T-cell (primary cell): ENCODE measurements at regions not wholly inside any gene's neighbourhood (a gene's known extent, or its start where the extent isn't known, plus 50 kb on each side); places are given as distances from the start of the nearest gene placed in this dataset.

Experiments used
- ATAC-seq, 4 experiments: fragments of 200-7000 bp in 3 of 4; fragments of 150-1000 bp in 1 of 4; cut with Tn5 transposase; replicated peaks in 1 of 4; 1 replicate in 3 of 4; 2 replicates in 1 of 4; pipeline ENCODE4 v1.10.0; 2021; ENCODE audit warnings: moderate library complexity in 3 of 4, mild to moderate bottlenecking in 2 of 4, moderate number of reproducible peaks in 1 of 4
- CTCF ChIA-PET, 2 donors: fragments of 300-600 bp; sonication (Branson Sonifier 250); formaldehyde crosslinking; loops; one replicate each; lab custom pipeline; 2022; ENCODE audit warnings: antibody characterized with exemption in 2 of 2; lab: Charles Lee
- POLR2A ChIA-PET, 2 donors: fragments of 300-600 bp; sonication (Branson Sonifier 250); formaldehyde crosslinking; loops; one replicate each; lab custom pipeline; 2022; ENCODE audit warnings: antibody characterized with exemption in 2 of 2; lab: Charles Lee
- DNase-seq, 35 experiments: peaks; one replicate each; pipeline versions ENCODE4 v3.0.0 to v3.0.0-alpha.2; 2013 to 2023
- H3K27ac ChIP-seq: one replicate; pipeline ENCODE4 v1.5.1; 2013; ENCODE audit warnings: low read length
- H3K27me3 ChIP-seq, 2 experiments: replicated peaks in 1 of 2; 1 replicate in 1 of 2; 2 replicates in 1 of 2; pipeline versions ENCODE4 v1.6.1 to v1.7.0; 2013; ENCODE audit warnings: low read length in 1 of 2, mixed read lengths in 1 of 2; ENCODE audit not compliant: control insufficient read depth in 2 of 2, insufficient read depth in 2 of 2; ENCODE audit errors: extremely low read depth in 1 of 2
- H3K36me3 ChIP-seq, 2 donors: 1 replicate in 1 of 2; 2 replicates in 1 of 2; pipeline versions ENCODE4 v1.6.1 to v1.7.0; 2013; ENCODE audit warnings: low read length in 1 of 2; ENCODE audit not compliant: control insufficient read depth in 2 of 2, insufficient read depth in 1 of 2; ENCODE audit errors: extremely low read depth in 1 of 2
- H3K4me1 ChIP-seq, 2 experiments: 1 replicate in 1 of 2; 2 replicates in 1 of 2; pipeline versions ENCODE4 v1.6.1 to v1.7.0; 2013; ENCODE audit warnings: low read length in 2 of 2, mixed read lengths in 1 of 2; ENCODE audit not compliant: insufficient read depth in 2 of 2, control insufficient read depth in 1 of 2; ENCODE audit errors: extremely low read depth in 1 of 2
- H3K4me3 ChIP-seq, 2 donors: 1 replicate in 1 of 2; 2 replicates in 1 of 2; pipeline versions ENCODE4 v1.5.1 to v1.7.0; 2013; ENCODE audit warnings: mild to moderate bottlenecking in 2 of 2, low read length in 1 of 2, moderate library complexity in 1 of 2; ENCODE audit not compliant: control insufficient read depth in 1 of 2; ENCODE audit errors: extremely low read depth in 1 of 2
- H3K9me3 ChIP-seq: 2 replicates; pipeline ENCODE4 v1.7.0; 2013
- H3K27ac Mint-ChIP-seq, 2 donors: one replicate each; pipeline ENCODE4 v1.8.0; 2020 to 2021; ENCODE audit warnings: mild to moderate bottlenecking in 2 of 2, mixed read lengths in 2 of 2
- H3K27me3 Mint-ChIP-seq, 2 donors: one replicate each; pipeline ENCODE4 v1.8.0; 2021 to 2022; ENCODE audit warnings: mixed read lengths in 2 of 2
- H3K36me3 Mint-ChIP-seq: one replicate; pipeline ENCODE4 v1.8.0; 2021; ENCODE audit warnings: mixed read lengths
- H3K4me1 Mint-ChIP-seq, 3 donors: one replicate each; pipeline ENCODE4 v1.8.0; 2020 to 2022; ENCODE audit warnings: mixed read lengths in 3 of 3, mild to moderate bottlenecking in 1 of 3
- H3K4me3 Mint-ChIP-seq, 3 donors: one replicate each; pipeline ENCODE4 v1.8.0; 2020 to 2022; ENCODE audit warnings: mild to moderate bottlenecking in 3 of 3, mixed read lengths in 3 of 3, moderate library complexity in 3 of 3
- H3K9me3 Mint-ChIP-seq, 3 donors: one replicate each; pipeline ENCODE4 v1.8.0; 2020 to 2022; ENCODE audit warnings: mixed read lengths in 3 of 3
- WGBS: methylation state at CpG from one replicate; pipeline ENCODE4 v1.1.5; 2013; ENCODE audit warnings: missing lambda C conversion rate; ENCODE audit not compliant: insufficient coverage; 5-methylcytosine and 5-hydroxymethylcytosine counted together

GRCh38 chr6:54048782-54049181 is 62.5 kb upstream of the MLIP start:
- no peaks in the 10 kb centered on the region for H3K4me1 ChIP-seq
- no peaks in the 10 kb centered on the region for H3K9me3 ChIP-seq
- no peaks in the 10 kb centered on the region for H3K36me3 ChIP-seq
- no peaks in the 10 kb centered on the region for H3K27me3 ChIP-seq
- DNase-seq (no peak), ATAC-seq (no peak)
- H3K27me3 Mint-ChIP-seq = no peaks in the 10 kb centered on the region
- no peak overlapping the region for H3K27ac ChIP-seq
- POLR2A ChIA-PET = no interaction called here
- H3K4me3 ChIP-seq = no peak overlapping the region
- no peaks in the 10 kb centered on the region for H3K9me3 Mint-ChIP-seq
- CTCF ChIA-PET = no interaction called here
- no peaks in the 10 kb centered on the region for H3K36me3 Mint-ChIP-seq
- no peak overlapping the region for H3K27ac Mint-ChIP-seq
- no peak overlapping the region for H3K4me3 Mint-ChIP-seq
- no peaks in the 10 kb centered on the region for H3K4me1 Mint-ChIP-seq

DNA sequence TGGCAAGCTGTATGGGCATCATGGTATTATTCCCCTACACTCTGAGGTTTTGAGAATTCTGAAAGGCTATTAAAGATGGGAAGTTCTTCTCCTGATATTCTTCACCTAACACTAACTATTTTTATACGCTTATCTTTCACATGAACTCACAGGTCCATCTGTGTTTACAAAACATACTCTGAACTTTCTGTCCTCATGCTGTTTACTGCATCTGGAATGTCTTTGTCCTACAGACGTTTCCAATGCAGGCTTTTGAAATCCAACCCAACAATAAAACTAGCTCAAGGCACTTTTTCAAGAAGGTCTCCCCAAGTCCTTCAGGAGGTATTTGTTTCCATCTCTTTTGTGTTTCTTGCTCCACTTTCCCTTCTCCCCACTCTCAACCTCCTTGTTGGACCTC is 60.5 kb upstream of the MLIP start:
- POLR2A ChIA-PET = no interaction called here

GRCh38 chr6:54053881-54054391 is 57.3 kb upstream of the MLIP start:
- DNase-seq = no peak
- ATAC-seq = no peak
- Mint-ChIP-seq H3K4me1 (no peaks in the 10 kb centered on the region), H3K4me3 (no peak overlapping the region), H3K27ac (no peak overlapping the region), H3K27me3 (no peaks in the 10 kb centered on the region), H3K9me3 (no peaks in the 10 kb centered on the region), H3K36me3 (no peaks in the 10 kb centered on the region)
- Histone ChIP-seq H3K27ac (no peak overlapping the region), H3K27me3 (no peaks in the 10 kb centered on the region), H3K36me3 (no peaks in the 10 kb centered on the region), H3K4me1 (no peaks in the 10 kb centered on the region), H3K9me3 (no peaks in the 10 kb centered on the region), H3K4me3 (no peak overlapping the region)
- CTCF ChIA-PET = no interaction called here
- POLR2A ChIA-PET = no interaction called here
- WGBS = 80% methylated on average over 1 of the region's 4 CpGs

More for the DNA sequence above, 60.5 kb upstream of the MLIP start:
- no peaks in the 10 kb centered on the region for H3K36me3 ChIP-seq
- Mint-ChIP-seq H3K27ac (no peak overlapping the region), H3K9me3 (no peaks in the 10 kb centered on the region), H3K4me3 (no peak overlapping the region), H3K27me3 (no peaks in the 10 kb centered on the region), H3K36me3 (no peaks in the 10 kb centered on the region), H3K4me1 (no peaks in the 10 kb centered on the region)
- no peak overlapping the region for H3K4me3 ChIP-seq
- no peaks in the 10 kb centered on the region for H3K27me3 ChIP-seq
- no peak overlapping the region for H3K27ac ChIP-seq
- H3K9me3 ChIP-seq = no peaks in the 10 kb centered on the region
- DNase-seq (no peak), ATAC-seq (no peak)
- CTCF ChIA-PET = no interaction called here
- 72% methylated on average over 2 of the region's 2 CpGs for WGBS
- H3K4me1 ChIP-seq = no peaks in the 10 kb centered on the region

- Mint-ChIP-seq H3K9me3 (no peaks in the 10 kb centered on the region), H3K36me3 (no peaks in the 10 kb centered on the region), H3K4me1 (no peaks in the 10 kb centered on the region), H3K27ac (no peak overlapping the region), H3K27me3 (no peaks in the 10 kb centered on the region), H3K4me3 (no peak overlapping the region)
- WGBS = 77% methylated on average over 2 of the region's 3 CpGs
- H3K36me3 ChIP-seq = no peaks in the 10 kb centered on the region
- POLR2A ChIA-PET = no interaction called here
- CTCF ChIA-PET = no interaction called here
- H3K4me3 ChIP-seq = no peak overlapping the region
- H3K27ac ChIP-seq = no peak overlapping the region
- ATAC-seq (no peak), DNase-seq (no peak)
- no peaks in the 10 kb centered on the region for H3K9me3 ChIP-seq
- no peaks in the 10 kb centered on the region for H3K4me1 ChIP-seq
- no peaks in the 10 kb centered on the region for H3K27me3 ChIP-seq
Measured at GRCh38 chr6:54056105-54056504, 55.1 kb upstream of the MLIP start.

DNA sequence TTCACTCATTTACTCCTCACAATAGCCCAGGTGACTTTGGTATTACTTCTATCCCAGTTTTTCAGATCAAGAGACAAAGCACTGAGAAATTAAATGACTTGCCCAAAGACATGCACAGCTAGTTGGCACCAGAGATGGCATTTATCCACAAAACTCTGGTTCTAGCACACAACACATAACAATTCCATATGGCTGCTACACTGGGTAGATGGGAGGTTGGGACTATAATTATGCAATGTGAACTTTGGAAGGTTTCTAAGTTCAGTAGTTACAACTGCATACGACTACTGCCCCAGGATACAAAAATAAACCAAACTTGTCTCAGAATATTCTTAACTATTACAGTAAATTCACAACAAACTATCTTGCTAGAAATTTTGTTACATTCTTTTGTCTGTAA is 54.2 kb upstream of the MLIP start:
- H3K4me3 ChIP-seq = no peak overlapping the region
- POLR2A ChIA-PET = no interaction called here
- H3K27me3 ChIP-seq = no peaks in the 10 kb centered on the region
- no peaks in the 10 kb centered on the region for H3K4me1 ChIP-seq
- Mint-ChIP-seq H3K27ac (no peak overlapping the region), H3K27me3 (peaks cover 0 to 1% of the 10 kb centered on the region in 2 donors), H3K36me3 (no peaks in the 10 kb centered on the region), H3K9me3 (no peaks in the 10 kb centered on the region), H3K4me3 (no peak overlapping the region), H3K4me1 (no peaks in the 10 kb centered on the region)
- H3K27ac ChIP-seq = no peak overlapping the region
- CTCF ChIA-PET = no interaction called here
- DNase-seq (no peak), ATAC-seq (no peak)
- no CpG with 5 or more reads among the region's 1 CpG for WGBS
- no peaks in the 10 kb centered on the region for H3K9me3 ChIP-seq
- no peaks in the 10 kb centered on the region for H3K36me3 ChIP-seq

- Mint-ChIP-seq H3K9me3 (no peaks in the 10 kb centered on the region), H3K27ac (no peak overlapping the region), H3K27me3 (peaks cover 0 to 3% of the 10 kb centered on the region in 2 donors), H3K4me1 (no peaks in the 10 kb centered on the region), H3K36me3 (no peaks in the 10 kb centered on the region), H3K4me3 (no peak overlapping the region)
- ATAC-seq = no peak
- Histone ChIP-seq H3K27ac (no peak overlapping the region), H3K4me3 (no peak overlapping the region), H3K27me3 (no peaks in the 10 kb centered on the region), H3K36me3 (no peaks in the 10 kb centered on the region), H3K9me3 (no peaks in the 10 kb centered on the region), H3K4me1 (no peaks in the 10 kb centered on the region)
- no peak for DNase-seq
- ChIA-PET CTCF (no interaction called here), POLR2A (no interaction called here)
Measured at GRCh38 chr6:54058236-54058635, 53.0 kb upstream of the MLIP start.

- Histone ChIP-seq H3K27ac (no peak overlapping the region), H3K36me3 (no peaks in the 10 kb centered on the region), H3K4me1 (no peaks in the 10 kb centered on the region), H3K27me3 (no peaks in the 10 kb centered on the region), H3K9me3 (no peaks in the 10 kb centered on the region), H3K4me3 (no peak overlapping the region)
- Mint-ChIP-seq H3K9me3 (no peaks in the 10 kb centered on the region), H3K4me1 (no peaks in the 10 kb centered on the region), H3K4me3 (no peak overlapping the region), H3K36me3 (no peaks in the 10 kb centered on the region), H3K27ac (no peak overlapping the region), H3K27me3 (peaks cover 0 to 3% of the 10 kb centered on the region in 2 donors)
- POLR2A ChIA-PET = no interaction called here
- DNase-seq (no peak), ATAC-seq (no peak)
- WGBS = no CpG with 5 or more reads among the region's 2 CpGs
- CTCF ChIA-PET = no interaction called here
Measured at GRCh38 chr6:54059683-54060082, 51.6 kb upstream of the MLIP start.
